NCI-H748 (cell line): ENCODE measurements at regions not wholly inside any gene's neighbourhood (a gene's known extent, or its start where the extent isn't known, plus 50 kb on each side); places are given as distances from the start of the nearest gene placed in this dataset.
A peak's percentile ranks its signal among the peaks of the same experiment; 100 is the strongest.
"Not testable (repeated sequence)": the region's sequence is repeated elsewhere in the genome, so short reads cannot be mapped to it uniquely, and the experiment has no call there.

Experiments
- DNase-seq: peaks from one replicate; lab custom pipeline; 2025; ENCODE audit not compliant: unreplicated experiment; lab: John Stamatoyannopoulos, UW

DNA sequence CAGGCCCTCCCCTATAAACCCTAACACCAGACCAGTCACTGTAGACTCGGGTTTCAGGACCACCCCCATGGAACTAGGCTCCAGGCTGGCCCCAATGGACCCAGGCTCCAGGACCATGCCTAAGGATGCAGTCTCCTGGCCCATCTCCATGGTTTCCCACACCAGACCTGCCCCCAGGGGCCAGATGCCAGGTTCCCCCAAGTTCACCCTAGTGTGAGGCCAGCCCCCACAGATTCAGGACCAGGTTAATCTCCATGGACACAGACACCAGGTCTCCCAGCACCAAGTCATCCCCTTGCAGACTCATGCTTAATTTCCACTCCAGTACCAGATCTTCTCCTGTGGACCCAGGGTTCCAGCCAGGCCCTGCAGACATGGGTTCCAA, 103.8 kb upstream of the LANCL2 start:
- DNase-seq, result no peak

DNA sequence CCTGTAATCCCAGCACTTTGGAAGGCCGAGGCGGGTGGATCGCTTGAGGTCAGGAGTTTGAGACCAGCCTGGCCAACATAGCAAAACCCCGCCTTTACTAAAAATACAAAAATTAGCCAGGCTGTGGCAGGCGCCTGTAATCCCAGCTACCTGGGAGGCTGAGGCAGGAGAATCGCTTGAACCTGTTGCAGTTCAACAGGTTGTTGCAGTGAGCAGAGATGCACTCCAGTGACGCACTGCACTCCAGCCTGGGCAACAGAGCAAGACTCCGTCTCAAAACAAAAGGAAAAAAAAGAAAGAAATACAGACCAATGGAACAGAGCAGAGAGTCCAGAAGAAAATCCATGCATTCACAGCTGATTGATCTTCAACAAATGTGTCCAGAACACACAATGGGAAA, 99.8 kb upstream of the LANCL2 start:
- DNase-seq, result not testable (repeated sequence)

DNA sequence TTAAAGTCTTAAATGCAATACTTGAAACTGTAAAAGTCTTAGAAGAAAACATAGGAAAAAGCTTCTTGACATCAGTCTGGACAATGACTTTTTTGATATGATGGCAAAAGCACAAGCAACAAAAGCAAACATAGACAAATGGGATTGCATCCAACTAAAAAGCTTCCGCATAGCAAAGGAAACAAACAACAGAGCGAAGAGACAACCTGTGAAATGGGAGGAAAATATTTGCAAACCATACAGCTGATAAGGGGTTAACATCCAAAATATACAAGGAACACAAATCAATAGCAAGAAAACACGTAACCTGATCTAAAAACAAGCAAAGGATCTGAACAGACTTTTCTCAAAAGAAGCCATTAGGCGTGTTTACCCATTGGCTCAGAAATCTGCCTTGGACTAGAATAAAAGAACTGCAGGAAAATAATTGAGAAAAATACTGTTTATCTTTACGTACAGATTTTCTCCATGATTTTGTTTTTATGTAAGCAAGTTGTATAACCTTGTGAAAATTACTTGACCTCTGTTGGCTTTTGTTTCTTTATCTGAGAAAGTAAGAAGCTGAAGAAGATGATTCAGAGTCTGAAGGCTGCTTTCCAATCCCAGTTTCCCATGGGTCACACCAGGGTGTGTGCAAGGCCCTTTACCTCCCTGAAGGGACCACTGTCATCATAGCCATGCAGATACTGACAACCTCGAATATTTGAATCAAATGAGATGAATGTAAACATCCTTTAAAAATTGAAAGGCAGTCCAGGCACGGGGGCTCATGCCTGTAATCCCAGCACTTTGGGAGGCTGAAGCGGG, 99.1 kb upstream of the LANCL2 start:
- DNase-seq, result peak; percentile 63

DNA sequence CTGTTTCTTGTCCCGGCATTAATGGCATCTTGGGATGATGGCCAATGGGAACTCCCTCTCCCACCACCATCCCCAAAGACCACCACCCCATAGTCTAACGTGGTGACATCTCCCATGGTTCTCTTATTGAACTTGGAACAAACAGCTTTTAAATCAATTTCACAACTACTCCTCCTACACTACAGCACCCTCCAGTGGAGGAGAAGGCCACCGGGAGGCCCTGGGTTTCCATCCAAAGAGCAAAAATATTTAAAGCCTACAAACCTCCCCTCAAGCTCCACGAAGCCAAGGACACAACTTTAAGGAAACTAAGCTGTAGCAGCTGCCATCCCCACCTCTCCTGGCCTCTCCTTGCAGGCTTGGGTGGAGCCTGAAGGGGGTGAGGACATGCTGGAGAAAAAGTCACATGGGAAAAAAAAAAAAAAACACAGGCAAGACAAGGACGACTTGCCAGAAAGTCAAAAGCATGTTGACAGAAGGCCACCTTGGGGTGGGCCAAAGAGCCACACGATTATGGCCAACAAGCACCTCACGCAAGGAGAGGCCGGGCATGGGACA, 94.0 kb upstream of the LANCL2 start:
- peak; percentile 21 for DNase-seq

DNA sequence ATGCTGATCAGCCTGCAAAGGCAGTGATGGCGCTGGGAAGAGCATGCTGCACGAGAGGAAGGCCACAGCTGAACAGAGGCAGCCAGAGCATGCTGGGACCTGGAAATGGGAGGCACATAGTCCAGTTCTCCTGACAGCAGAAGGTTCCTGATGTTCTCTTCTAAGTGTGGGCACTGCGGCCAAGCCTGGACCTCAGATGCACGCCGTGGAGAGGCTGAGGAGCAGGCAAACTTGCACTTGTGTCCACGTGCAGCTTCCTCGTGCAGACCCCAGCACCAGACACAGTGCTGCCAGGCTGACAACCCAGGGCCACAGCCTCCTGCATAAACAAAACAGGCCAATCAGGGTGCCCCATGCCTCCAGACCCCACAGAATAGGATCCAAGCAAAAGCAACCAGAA, 93.5 kb upstream of the LANCL2 start:
- no peak for DNase-seq

DNA sequence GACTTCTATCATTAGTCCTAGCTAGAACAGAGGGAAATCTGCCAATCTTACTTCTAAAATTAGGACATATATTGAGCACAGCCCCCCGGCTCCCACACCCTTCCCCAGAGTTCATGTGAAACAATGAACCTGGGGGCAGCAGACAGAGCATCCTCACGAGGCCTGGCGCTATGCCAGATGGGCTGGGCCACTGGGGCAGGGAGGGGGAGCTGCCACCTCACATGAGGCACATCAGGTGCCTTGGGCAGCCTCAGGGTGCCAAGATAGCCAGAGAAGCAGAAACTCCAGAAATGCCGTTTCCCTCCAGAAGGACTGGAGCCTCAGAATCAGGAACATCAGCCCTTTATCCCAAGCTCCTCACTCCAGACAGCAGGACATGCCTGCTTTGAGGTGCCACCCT, 92.8 kb upstream of the LANCL2 start:
- peak; percentile 40 for DNase-seq

DNA sequence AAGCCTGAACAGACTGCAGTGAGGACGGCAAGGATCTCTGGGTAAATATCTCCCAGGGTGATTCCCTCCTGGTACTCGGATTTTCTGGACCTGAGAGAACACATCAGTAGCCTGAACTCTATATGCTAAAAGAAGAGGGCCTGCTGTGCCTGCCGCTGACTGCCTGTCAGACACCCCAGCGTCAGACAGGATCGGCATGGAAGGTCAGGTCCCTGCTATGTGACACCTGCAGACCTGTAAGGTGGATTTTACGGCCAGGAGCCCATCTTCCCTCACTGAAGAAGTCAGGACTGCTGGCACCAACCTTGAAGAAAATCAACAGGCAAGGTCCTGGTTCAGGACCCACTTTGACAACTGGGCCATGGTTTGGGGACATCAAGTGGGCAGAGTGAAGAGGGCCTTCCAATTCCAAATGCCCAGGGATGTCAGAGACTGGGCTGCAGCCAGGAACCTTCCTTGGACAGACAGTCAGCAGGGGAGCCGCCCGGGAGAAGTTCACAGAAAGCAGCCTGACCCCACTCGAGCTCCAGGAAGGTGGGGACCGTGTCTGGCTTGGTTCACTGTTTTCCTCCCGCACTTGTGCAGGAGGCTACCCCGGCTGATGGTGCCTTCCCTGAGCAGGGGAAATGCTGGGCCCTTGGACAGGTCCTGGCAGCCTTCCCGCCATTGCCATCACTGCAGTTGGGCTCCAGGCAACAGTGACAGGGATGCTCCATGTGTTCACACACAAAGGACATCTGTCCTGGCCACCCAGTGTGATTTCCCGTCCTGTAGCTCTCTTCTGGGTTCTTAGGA, 91.8 kb upstream of the LANCL2 start:
- no peak for DNase-seq

DNA sequence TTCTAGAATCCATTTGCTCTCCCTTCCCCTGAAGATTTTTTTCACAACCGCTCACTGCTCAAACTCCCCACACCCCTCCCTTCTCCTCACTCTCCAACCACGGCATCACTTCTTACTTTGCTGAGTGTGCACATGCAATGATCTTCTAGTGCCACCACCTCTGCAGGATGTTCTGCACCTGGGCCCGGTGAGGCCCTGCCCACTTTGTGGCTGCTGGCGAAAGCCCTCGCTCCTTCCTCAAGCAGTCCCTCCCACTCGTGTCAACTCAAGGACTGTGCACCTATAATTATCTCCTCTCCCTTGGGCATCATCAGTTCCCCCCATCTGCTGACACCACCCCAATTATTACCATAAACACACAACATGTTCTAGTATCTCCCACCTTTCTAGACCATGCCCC, 91.0 kb upstream of the LANCL2 start:
- DNase-seq, result no peak

DNA sequence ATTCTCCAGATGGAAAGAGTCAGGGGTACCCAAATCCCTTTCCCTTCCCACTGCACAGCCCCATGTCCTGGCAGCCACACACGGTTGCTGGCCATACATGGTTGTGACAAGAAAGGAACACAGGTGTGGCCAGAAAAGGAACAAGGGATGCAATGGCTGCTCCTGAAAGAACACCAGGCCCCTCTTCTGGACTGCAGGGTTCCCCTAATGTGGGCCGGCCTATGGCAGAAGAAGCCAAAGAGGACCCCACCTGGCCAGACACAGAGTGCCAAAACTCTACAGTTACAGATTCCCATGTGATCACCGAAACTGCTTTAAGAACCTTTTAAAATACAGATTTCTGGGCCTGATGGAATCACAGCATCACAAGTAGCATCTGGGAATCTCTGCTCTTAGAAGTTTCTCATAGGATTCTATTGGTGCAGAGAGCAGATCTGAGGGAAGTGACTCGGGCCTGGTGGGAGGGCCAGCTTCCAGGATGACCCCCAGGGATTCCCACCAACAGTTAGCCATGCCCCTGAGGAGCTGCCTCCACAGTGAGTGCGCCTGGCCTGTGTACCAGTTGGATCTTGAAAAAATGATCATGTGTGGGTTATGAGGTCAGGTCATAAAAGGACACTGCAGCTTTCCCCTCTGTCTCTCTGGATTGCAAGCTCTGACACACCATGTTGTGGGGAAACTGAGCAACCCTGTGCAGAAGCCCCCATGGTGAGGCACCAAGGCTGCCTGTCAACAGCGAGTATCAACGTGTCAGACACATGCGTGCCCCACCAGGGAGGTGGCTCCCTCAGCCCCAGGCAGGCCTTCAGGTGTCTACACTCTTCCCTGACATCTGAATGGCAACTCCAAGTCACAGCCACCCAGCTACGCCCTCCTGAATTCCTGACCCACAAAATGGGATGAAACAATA, 89.6 kb upstream of the LANCL2 start:
- no peak for DNase-seq

DNA sequence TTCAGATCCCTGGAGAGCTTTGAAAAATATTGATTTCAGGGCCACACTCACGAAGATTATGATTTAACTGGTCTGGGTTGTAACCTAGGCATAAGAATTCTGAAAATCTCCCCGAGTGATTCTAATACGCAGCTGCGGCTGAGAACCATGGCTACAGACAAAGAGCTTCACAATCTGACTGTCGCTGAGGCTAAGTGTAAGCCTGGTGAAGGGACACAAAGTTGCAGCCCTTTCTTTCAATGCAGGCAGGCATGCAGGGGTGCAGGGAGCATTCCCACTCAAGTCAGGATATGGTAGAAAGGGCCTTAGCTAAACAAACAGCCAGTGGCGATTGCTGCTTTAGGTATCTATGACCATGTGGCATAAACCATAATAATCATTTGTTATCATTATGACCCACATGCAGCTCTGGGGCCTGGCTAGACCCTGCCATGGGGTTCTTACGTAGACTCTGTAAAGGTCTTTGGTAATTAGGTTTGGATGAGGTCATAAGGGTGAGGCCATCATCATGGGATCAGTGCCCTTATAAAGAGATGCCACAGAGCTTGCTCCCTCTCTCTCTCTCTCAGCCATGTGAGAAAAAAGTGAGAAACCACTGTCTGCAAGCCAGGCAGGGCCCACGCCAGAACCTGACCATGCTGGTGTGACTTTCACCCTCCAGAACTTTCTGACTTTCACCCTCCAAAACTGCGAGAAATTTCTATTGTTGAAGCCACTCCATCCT, 88.4 kb upstream of the LANCL2 start:
- DNase-seq, result no peak

DNA sequence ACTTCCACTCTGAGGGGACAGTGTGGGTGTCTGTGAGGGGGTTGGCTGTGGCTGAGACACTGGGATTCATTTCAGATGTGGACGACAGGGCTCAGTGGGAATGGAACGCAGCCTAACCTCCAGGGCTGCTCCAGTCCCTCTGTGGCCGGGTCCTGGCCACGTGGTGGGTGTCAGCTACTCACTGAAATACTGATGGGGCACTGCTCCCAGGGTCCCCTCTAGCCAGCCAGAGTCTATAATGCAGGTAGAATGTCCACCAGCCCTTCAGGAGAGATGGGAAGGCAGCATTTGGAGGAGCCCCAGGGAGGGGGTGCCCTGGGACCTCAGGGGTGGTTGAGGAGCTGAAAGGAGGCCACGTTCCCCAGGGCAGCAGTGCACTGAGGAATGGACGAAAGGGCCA, 87.2 kb upstream of the LANCL2 start:
- DNase-seq, result no peak

DNA sequence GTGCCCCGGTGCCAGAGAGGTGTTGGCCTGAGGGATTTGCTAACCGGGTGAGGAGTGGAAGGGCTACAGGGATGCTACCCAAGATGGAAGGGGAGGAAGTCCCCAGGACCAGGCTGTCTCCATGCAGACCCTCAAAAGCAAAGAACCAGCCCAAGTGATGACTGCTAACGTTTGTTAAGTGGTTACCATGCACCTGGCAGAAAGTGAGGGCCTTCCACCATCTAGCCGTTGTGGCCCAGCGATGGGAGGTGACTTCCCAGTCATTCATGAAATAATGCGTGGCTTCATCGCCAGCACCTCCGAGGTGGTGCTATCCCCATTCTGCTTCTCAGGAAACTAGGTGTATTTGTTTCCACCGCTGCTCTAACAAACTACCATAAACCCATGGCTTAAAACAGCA, 86.8 kb upstream of the LANCL2 start:
- DNase-seq, result no peak

DNA sequence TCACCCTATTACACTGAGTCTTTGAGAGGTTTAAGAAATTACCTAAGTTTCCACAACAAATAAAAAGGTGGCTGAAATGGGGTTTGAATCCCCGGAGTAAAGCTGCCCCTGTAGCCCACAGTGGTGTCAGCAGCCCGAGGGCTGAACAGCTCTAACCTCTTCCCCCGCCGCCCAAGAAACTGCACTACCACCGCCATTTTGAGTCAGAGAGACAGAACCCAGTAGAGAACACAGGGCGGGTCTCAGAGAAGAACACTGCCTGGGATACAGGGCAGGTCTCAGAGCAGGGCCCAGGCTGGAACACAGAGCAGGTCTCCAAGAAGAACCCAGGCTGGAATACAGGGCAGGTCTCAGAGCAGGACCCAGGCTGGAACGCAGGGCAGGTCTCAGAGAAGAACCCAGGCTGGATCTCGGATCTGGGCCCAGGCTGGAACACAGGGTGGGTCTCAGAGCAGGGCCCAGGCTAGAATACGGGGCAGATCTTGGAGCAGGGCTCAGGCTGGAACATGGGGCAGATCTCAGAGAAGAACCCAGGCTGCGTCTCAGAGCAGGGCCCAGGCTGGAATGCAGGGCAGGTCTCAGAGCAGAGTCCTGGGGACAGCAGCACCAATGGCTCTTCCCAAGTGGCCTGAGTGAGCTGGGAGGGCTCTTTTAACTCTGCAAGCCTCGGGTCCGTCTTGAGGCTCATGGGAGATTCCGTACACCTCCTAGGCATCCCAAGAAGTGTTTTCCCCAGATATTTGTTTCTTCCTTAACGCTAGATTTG, 85.9 kb upstream of the LANCL2 start:
- DNase-seq, result no peak

DNA sequence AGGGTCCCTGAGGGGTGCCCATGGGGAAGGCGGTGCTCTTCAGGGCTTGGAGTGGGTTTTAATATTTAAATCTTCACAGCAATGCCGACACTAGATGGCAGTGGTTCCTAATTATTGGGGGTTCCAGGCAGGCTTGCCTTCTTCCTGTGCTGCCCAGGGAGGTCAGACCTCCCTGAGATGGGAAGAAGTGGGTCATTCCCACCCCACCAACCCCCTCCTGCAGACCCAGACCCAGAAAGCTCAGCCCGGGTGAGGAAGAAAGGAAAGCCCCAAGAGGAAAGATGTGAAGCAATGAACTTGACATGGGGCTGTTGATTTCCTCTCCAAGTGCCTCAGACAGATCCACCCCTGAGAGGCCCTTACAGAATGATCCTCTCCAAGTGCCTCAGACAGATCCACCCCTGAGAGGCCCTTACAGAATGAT, 85.1 kb upstream of the LANCL2 start:
- peak; percentile 80 for DNase-seq

DNA sequence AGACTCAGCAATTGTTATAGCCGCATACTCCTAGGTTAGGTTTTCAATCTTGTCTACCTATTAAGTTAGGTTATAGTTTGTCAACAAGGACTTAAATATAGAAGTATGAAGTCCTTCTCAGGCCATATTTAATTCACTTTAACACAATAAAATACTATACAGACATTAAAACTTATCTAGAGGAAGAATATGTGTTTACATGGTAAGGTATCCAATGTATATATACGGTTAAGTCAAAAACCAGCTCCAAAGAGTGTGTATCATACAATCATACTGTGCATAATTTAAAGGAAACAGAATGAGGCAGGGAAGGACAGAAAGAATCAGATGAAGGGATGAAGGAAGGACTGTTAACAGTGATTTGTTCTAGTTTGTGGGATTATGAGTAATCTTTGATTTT, 79.5 kb upstream of the LANCL2 start:
- no peak for DNase-seq

DNA sequence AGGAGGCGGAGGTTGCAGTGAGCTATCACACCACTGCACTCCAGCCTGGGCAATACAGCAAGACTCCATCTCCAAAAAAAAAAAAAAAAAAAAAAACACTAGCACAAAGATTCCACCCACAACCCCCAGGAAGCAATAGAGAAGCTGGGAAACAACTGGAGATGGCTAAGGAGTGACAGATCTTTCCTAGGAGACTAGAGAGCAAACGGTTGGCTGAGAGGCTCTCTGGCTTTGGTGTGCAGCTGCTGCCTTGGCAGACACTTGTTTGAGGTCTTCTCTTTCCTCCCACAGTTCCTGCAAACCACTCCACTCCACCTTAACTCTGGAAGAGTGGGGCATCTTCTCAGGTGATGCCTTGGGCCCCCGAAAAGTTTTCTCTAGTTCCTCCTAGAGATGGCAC, 78.5 kb upstream of the LANCL2 start:
- no peak for DNase-seq

DNA sequence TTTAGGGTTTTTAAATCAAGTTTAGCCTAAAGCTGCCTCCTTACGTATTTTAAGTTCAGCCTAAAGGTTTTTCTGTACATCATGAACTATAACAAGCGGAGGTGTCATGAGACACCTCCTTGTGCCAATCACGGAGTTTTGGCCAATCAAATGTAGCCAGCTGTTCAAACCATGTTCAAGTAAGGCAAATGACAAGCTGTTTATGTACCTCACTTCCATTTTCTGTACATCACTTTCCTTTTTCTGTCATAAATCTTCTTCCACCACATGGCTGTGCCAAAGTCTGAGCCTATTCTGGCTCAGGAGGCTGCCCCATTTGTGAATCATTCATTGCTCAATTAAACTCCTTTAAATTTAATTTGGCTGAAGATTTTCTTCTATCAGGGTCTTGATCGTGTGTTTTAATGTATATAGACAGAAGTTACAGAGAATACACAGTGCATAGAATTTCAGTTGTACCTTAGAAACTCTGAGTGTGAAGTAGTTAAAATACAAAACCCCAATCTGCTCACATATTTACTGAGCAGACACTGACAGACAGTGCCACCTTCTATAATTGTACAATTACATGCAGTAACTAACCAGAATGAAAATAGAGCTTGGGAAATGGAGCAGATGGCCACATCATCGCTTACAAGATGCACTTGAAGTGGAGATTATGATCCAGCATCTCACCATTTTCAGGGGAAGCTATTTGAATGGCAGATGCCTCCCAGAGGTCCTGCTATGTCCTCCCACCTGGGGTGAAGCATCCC, 76.9 kb upstream of the LANCL2 start:
- peak; percentile 65 for DNase-seq

DNA sequence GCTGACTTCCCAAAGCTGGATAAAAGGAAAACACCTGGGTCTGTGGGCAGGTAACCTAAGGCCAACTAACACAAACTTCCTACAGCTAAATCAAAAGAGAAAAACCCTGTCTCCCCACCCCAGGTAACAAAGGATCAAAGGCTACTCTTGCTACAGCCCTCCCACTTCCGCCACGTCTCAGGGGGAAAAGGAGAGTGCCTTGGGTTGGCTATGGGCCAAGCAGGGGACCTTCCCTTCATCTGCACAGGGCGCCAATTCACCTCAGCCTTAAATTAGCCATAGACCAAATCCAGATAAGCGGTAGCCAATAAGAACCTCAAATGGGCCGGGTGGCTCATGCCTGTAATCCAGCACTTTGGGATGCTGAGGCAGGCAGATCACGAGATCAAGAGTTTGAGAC, 69.1 kb upstream of the LANCL2 start:
- DNase-seq, result no peak
